ENCODE measurements at regions not wholly inside any gene's neighbourhood (a gene's known extent, or its start where the extent isn't known, plus 50 kb on each side); places are given as distances from the start of the nearest gene placed in this dataset.

DNA sequence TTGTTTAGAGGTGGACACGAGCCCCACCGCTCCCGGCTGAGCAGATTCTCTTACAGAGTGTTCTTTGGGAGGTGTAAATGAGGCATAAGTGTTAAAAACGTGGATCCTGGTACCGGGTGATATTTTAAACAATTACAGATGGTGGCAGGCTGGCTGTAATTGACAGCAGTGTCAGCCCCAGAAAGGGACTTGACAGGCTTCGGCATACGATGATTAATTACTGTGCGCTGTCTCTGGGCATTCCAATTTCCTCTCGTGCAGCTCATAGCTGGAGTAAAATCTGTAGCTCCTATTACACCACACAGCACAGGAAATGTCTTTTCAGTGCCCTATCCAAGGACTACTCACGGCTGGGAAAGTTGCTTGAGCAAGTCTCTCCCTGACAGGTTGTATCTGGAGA lies 305.4 kb upstream of the IRX2 start:
- TF ChIP-seq HMGN3 (IDR thresholded peaks at IDR 0.05; ENCODE audit: borderline replicate concordance, extremely low read depth, insufficient read length, low read depth, low read length) (no peak), MAFK (IDR thresholded peaks at IDR 0.05; ENCODE audit: low read length) (no peak), HDAC6 (IDR thresholded peaks at IDR 0.05; ENCODE audit: low read depth, low read length) (no peak), ZNF274 (IDR thresholded peaks at IDR 0.05; ENCODE audit: borderline replicate concordance, low read depth, low read length) (no peak)
- TF ChIP-seq, protein P1, sequence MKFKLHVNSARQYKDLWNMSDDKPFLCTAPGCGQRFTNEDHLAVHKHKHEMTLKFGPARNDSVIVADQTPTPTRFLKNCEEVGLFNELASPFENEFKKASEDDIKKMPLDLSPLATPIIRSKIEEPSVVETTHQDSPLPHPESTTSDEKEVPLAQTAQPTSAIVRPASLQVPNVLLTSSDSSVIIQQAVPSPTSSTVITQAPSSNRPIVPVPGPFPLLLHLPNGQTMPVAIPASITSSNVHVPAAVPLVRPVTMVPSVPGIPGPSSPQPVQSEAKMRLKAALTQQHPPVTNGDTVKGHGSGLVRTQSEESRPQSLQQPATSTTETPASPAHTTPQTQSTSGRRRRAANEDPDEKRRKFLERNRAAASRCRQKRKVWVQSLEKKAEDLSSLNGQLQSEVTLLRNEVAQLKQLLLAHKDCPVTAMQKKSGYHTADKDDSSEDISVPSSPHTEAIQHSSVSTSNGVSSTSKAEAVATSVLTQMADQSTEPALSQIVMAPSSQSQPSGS (CRISPR knock-in tag; IDR thresholded peaks at IDR 0.05) = no peak
